Breast epithelium (tissue), 4 donors: ENCODE measurements at regions not wholly inside any gene's neighbourhood (a gene's known extent, or its start where the extent isn't known, plus 50 kb on each side); places are given as distances from the start of the nearest gene placed in this dataset.

Experiments used
- DNase-seq, 2 donors: peaks; one replicate each; pipeline ENCODE4 v3.0.0-alpha.2; 2019; ENCODE audit warnings: low spot score in 2 of 2
- H3K27ac ChIP-seq, 2 donors: fragments of 200-600 bp; sonication (generic) in 1 of 2; one replicate each; pipeline ENCODE4 v1.5.1; 2016 to 2019; ENCODE audit warnings: mild to moderate bottlenecking in 1 of 2
- H3K27me3 ChIP-seq, 2 donors: fragments of 200-600 bp; sonication (generic) in 1 of 2; one replicate each; pipeline versions ENCODE4 v1.5.1 to v1.6.0; 2017 to 2019; ENCODE audit warnings: control low read depth in 1 of 2, mild to moderate bottlenecking in 1 of 2
- H3K36me3 ChIP-seq: fragments of 200-600 bp; one replicate; pipeline ENCODE4 v1.5.1; 2019
- H3K4me1 ChIP-seq, 2 donors: fragments of 200-600 bp; sonication (generic); one replicate each; pipeline ENCODE4 v1.5.1; 2016 to 2019; ENCODE audit warnings: control low read depth in 1 of 2
- H3K4me3 ChIP-seq, 3 donors: fragments of 200-600 bp; sonication (generic); 1 replicate in 2 of 3; 2 replicates in 1 of 3; pipeline ENCODE4 v1.5.1; 2016 to 2019; ENCODE audit warnings: mild to moderate bottlenecking in 3 of 3, moderate library complexity in 2 of 3
- H3K9me3 ChIP-seq, 2 donors: fragments of 200-600 bp; sonication (generic) in 1 of 2; one replicate each; pipeline ENCODE4 v1.5.1; 2016 to 2019; ENCODE audit warnings: control low read depth in 1 of 2
- CTCF ChIP-seq, 3 donors: fragments of 450-650 bp; IDR thresholded peaks; one replicate each; pipeline ENCODE4 v1.5.1; 2016 to 2017; ENCODE audit warnings: antibody characterized with exemption in 3 of 3, mild to moderate bottlenecking in 3 of 3, moderate library complexity in 3 of 3
- POLR2A ChIP-seq: fragments of 450-650 bp; IDR thresholded peaks from one replicate; pipeline ENCODE4 v1.6.1; 2016; ENCODE audit warnings: antibody characterized with exemption, mild to moderate bottlenecking, moderate library complexity
- POLR2AphosphoS5 ChIP-seq, 3 donors: sonication (generic); formaldehyde crosslinking; IDR thresholded peaks; one replicate each; pipeline ENCODE4 v1.6.1; 2017; ENCODE audit warnings: antibody characterized with exemption in 3 of 3
- intact Hi-C: fragments of 100-400 bp; cut with DNase I; formaldehyde crosslinking; loops from one replicate; pipeline ENCODE4 v1.15.1; 2023; ENCODE audit warnings: low total_unique reads

- Histone ChIP-seq H3K27me3 (no peaks in the 10 kb centered on the region), H3K4me3 (no peak overlapping the region), H3K4me1 (no peaks in the 10 kb centered on the region), H3K9me3 (peaks cover 0 to 9% of the 10 kb centered on the region in 2 donors), H3K27ac (no peak overlapping the region), H3K36me3 (no peaks in the 10 kb centered on the region)
- intact Hi-C loops = no loop called here
- DNase-seq = no peak
- TF ChIP-seq CTCF (IDR thresholded peaks at IDR 0.05) (no peak), POLR2A (no peak), POLR2AphosphoS5 (IDR thresholded peaks at IDR 0.05) (no peak)
These were observed 493.1 kb downstream of the REEP3 start for GRCh38 chr10:64014281-64014680.

- DNase-seq = no peak
- Histone ChIP-seq H3K4me3 (no peak overlapping the region), H3K27me3 (no peaks in the 10 kb centered on the region)
These were observed 502.8 kb downstream of the REEP3 start for GRCh38 chr10:64023926-64024470.

GRCh38 chr10:64033711-64034110 is 512.5 kb downstream of the REEP3 start:
- TF ChIP-seq CTCF (IDR thresholded peaks at IDR 0.05) (no peak), POLR2AphosphoS5 (IDR thresholded peaks at IDR 0.05) (no peak), POLR2A (no peak)
- no peak for DNase-seq
- H3K27ac ChIP-seq = no peak overlapping the region
- no peaks in the 10 kb centered on the region for H3K9me3 ChIP-seq
- no peaks in the 10 kb centered on the region for H3K36me3 ChIP-seq
- peaks cover 0 to 6% of the 10 kb centered on the region in 2 donors for H3K27me3 ChIP-seq
- H3K4me1 ChIP-seq = peaks cover 0 to 11% of the 10 kb centered on the region in 2 donors
- intact Hi-C loops = no loop called here
- no peak overlapping the region for H3K4me3 ChIP-seq

More at GRCh38 chr10:64023926-64024470, 502.8 kb downstream of the REEP3 start:
- intact Hi-C loops = no loop called here
- no peaks in the 10 kb centered on the region for H3K36me3 ChIP-seq
- TF ChIP-seq POLR2AphosphoS5 (IDR thresholded peaks at IDR 0.05) (no peak), POLR2A (no peak), CTCF (IDR thresholded peaks at IDR 0.05) (no peak)
- H3K27ac ChIP-seq = no peak overlapping the region
- H3K4me1 ChIP-seq = no peaks in the 10 kb centered on the region
- peaks cover 7 to 10% of the 10 kb centered on the region in 2 donors for H3K9me3 ChIP-seq

GRCh38 chr10:64036321-64036930 is 515.2 kb downstream of the REEP3 start:
- intact Hi-C loops = no loop called here
- no peaks in the 10 kb centered on the region for H3K36me3 ChIP-seq
- H3K4me3 ChIP-seq = peak overlapping the region in 2 of 3 donors; percentile 25 to 43
- peaks cover 0 to 11% of the 10 kb centered on the region in 2 donors for H3K4me1 ChIP-seq
- TF ChIP-seq POLR2A (no peak), POLR2AphosphoS5 (IDR thresholded peaks at IDR 0.05) (no peak), CTCF (IDR thresholded peaks at IDR 0.05) (no peak)
- no peak for DNase-seq
- peaks cover 0 to 6% of the 10 kb centered on the region in 2 donors for H3K27me3 ChIP-seq
- no peak overlapping the region for H3K27ac ChIP-seq
- H3K9me3 ChIP-seq = no peaks in the 10 kb centered on the region

- no peak for TF ChIP-seq CTCF (IDR thresholded peaks at IDR 0.05)
- TF ChIP-seq POLR2AphosphoS5 (IDR thresholded peaks at IDR 0.05) = no peak
- TF ChIP-seq POLR2A = no peak
- no peak for DNase-seq
- Histone ChIP-seq H3K4me1 (peaks cover 0 to 11% of the 10 kb centered on the region in 2 donors), H3K4me3 (peak overlapping the region in 2 of 3 donors; percentile 25 to 43), H3K36me3 (no peaks in the 10 kb centered on the region), H3K27ac (no peak overlapping the region), H3K27me3 (peaks cover 0 to 6% of the 10 kb centered on the region in 2 donors), H3K9me3 (no peaks in the 10 kb centered on the region)
- intact Hi-C loops = loop anchor here (1.0 kb wide), 1 partner anchor 26 kb away; no protein-coding TSS in a partner anchor
These were observed 516.0 kb downstream of the REEP3 start for GRCh38 chr10:64037071-64037661.
